Lung (tissue), 11 donors: ENCODE measurements at regions not wholly inside any gene's neighbourhood (a gene's known extent, or its start where the extent isn't known, plus 50 kb on each side); places are given as distances from the start of the nearest gene placed in this dataset.

ENCODE experiments used
- ATAC-seq: fragments of 200-7000 bp; cut with Tn5 transposase; one replicate; pipeline ENCODE4 v1.9.1; 2020; ENCODE audit warnings: moderate number of reproducible peaks; ENCODE audit not compliant: insufficient read depth, low FRiP score
- DNase-seq, 3 donors: peaks; one replicate each; pipeline ENCODE4 v3.0.0-alpha.2; 2013 to 2017
- H3K27ac ChIP-seq, 2 donors: one replicate each; pipeline ENCODE4 v1.5.1; 2013; ENCODE audit warnings: mild to moderate bottlenecking in 2 of 2, moderate library complexity in 2 of 2, control low read depth in 1 of 2, inconsistent platforms in 1 of 2, low read depth in 1 of 2, low read length in 1 of 2
- H3K27me3 ChIP-seq, 3 donors: one replicate each; pipeline ENCODE4 v1.5.1; 2013; ENCODE audit warnings: low read length in 2 of 3; ENCODE audit not compliant: control insufficient read depth in 3 of 3, insufficient read depth in 3 of 3
- H3K36me3 ChIP-seq, 4 donors: one replicate each; pipeline ENCODE4 v1.5.1; 2013; ENCODE audit warnings: low read length in 4 of 4, mild to moderate bottlenecking in 1 of 4, moderate library complexity in 1 of 4; ENCODE audit not compliant: control insufficient read depth in 4 of 4, insufficient read depth in 4 of 4
- H3K4me1 ChIP-seq, 5 donors: one replicate each; pipeline ENCODE4 v1.5.1; 2013; ENCODE audit warnings: low read length in 5 of 5, mild to moderate bottlenecking in 2 of 5, moderate library complexity in 1 of 5; ENCODE audit not compliant: control insufficient read depth in 5 of 5, insufficient read depth in 5 of 5
- H3K4me3 ChIP-seq: one replicate; pipeline ENCODE4 v1.5.1; 2013; ENCODE audit warnings: mild to moderate bottlenecking, control low read depth, moderate library complexity
- H3K9ac ChIP-seq, 2 donors: one replicate each; pipeline ENCODE4 v1.5.1; 2013; ENCODE audit warnings: low read length in 2 of 2, control low read depth in 1 of 2; ENCODE audit not compliant: insufficient read depth in 1 of 2
- H3K9me3 ChIP-seq, 4 donors: one replicate each; pipeline ENCODE4 v1.5.1; 2013; ENCODE audit warnings: low read length in 3 of 4, mild to moderate bottlenecking in 1 of 4, moderate library complexity in 1 of 4; ENCODE audit not compliant: control insufficient read depth in 4 of 4, insufficient read depth in 3 of 4
- CTCF ChIP-seq: IDR thresholded peaks from 2 replicates; pipeline ENCODE4 v1.5.1; 2012; ENCODE audit warnings: mild to moderate bottlenecking; ENCODE audit errors: control extremely low read depth, extremely low read depth
- WGBS, 2 donors: extraction: QIAGEN DNeasy Blood & Tissue Kit; methylation state at CpG; one replicate each; pipeline ENCODE4 v1.1.7; 2013; 5-methylcytosine and 5-hydroxymethylcytosine counted together
- donor health status: control.
- donor health status: control.
- donor health status: Bipolar disorder and iron deficiency.
- donor health status: healthy.
- donor health status: DM: yes; HTN: yes; CAD: no.

GRCh38 chr2:120438301-120439066 is 92.5 kb downstream of the INHBB start:
- Histone ChIP-seq H3K9ac (no peak overlapping the region), H3K4me1 (peaks cover 0 to 11% (median 5%) of the 10 kb centered on the region in 5 donors), H3K27ac (no peak overlapping the region), H3K9me3 (no peaks in the 10 kb centered on the region), H3K36me3 (no peaks in the 10 kb centered on the region), H3K4me3 (no peak overlapping the region), H3K27me3 (peaks cover 0 to 23% (median 12%) of the 10 kb centered on the region in 3 donors)
- ATAC-seq, result no peak
- no peak for DNase-seq
- TF ChIP-seq CTCF, result no peak
- WGBS, 2 donors, result 88% methylated on average over 13 of the region's 13 CpGs

- H3K9ac ChIP-seq, result no peak overlapping the region
- no peaks in the 10 kb centered on the region for H3K9me3 ChIP-seq
- H3K4me3 ChIP-seq, result no peak overlapping the region
- no peak for DNase-seq
- TF ChIP-seq CTCF, result no peak
- peaks cover 0 to 28% (median 17%) of the 10 kb centered on the region in 3 donors for H3K27me3 ChIP-seq
- no peak overlapping the region for H3K27ac ChIP-seq
- peaks cover 0 to 11% (median 5%) of the 10 kb centered on the region in 5 donors for H3K4me1 ChIP-seq
- no peak for ATAC-seq
- H3K36me3 ChIP-seq, result no peaks in the 10 kb centered on the region
Observed at GRCh38 chr2:120439067-120439368, 93.1 kb downstream of the INHBB start.

GRCh38 chr2:120439637-120440384 is 93.9 kb downstream of the INHBB start:
- peaks cover 0 to 30% (median 22%) of the 10 kb centered on the region in 3 donors for H3K27me3 ChIP-seq
- no peak for ATAC-seq
- no peak for TF ChIP-seq CTCF
- H3K9me3 ChIP-seq, result no peaks in the 10 kb centered on the region
- 91 to 92% methylated on average over 19 of the region's 19 CpGs for WGBS, 2 donors
- no peak overlapping the region for H3K27ac ChIP-seq
- no peaks in the 10 kb centered on the region for H3K36me3 ChIP-seq
- H3K4me3 ChIP-seq, result no peak overlapping the region
- DNase-seq, result no peak
- H3K9ac ChIP-seq, result no peak overlapping the region
- peaks cover 0 to 11% (median 5%) of the 10 kb centered on the region in 5 donors for H3K4me1 ChIP-seq
